ENCODE measurements at regions not wholly inside any gene's neighbourhood (a gene's known extent, or its start where the extent isn't known, plus 50 kb on each side); places are given as distances from the start of the nearest gene placed in this dataset.

DNA sequence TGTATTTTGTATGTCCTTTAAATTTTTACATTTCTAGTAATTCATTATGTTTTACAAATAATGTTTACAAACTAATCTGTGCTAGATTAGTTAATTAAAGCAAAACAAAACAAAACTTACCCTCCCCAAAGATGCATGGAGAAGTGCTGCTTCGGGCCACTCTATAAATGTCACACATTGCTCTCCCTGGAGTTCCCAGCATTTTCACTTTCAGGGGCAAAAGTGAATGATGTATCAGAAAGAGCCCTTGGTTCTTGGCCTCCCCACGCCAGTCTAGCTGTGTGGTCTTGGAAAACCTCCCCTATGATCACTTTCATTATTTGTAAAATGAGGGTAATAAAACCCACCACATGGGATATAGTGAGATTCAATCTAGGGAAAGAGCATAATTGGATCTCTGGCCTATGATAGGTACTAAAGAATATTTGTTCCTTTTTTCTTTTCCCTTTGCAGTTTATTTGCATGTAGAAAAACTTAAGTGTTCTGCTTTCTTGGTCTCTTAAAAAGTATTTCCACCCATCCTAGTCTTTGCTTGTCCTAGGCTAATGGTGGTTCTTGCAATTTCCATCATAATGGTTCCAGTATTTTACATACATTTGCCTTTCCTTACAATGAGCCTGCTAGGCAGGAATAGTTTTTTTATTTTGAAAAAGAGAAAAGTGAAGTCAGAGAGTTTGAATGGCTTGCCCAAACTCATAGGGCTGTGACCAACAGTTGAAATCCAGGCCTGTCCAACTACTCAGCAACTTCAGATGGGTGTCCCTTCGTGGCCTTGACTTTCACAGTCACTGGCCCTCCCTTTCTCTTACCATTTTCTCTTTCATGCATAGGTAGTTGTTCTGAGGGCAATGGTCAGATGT is 184.5 kb upstream of the KLF4 start:
- TF ChIP-seq CTCF (IDR thresholded peaks at IDR 0.05): no peak
- TF ChIP-seq ZFX (IDR thresholded peaks at IDR 0.05; ENCODE audit: borderline replicate concordance): no peak

Measured in 22Rv1 (cell line).